ENCODE measurements at regions not wholly inside any gene's neighbourhood (a gene's known extent, or its start where the extent isn't known, plus 50 kb on each side); places are given as distances from the start of the nearest gene placed in this dataset.
A peak's percentile ranks its signal among the peaks of the same experiment; 100 is the strongest.

DNA sequence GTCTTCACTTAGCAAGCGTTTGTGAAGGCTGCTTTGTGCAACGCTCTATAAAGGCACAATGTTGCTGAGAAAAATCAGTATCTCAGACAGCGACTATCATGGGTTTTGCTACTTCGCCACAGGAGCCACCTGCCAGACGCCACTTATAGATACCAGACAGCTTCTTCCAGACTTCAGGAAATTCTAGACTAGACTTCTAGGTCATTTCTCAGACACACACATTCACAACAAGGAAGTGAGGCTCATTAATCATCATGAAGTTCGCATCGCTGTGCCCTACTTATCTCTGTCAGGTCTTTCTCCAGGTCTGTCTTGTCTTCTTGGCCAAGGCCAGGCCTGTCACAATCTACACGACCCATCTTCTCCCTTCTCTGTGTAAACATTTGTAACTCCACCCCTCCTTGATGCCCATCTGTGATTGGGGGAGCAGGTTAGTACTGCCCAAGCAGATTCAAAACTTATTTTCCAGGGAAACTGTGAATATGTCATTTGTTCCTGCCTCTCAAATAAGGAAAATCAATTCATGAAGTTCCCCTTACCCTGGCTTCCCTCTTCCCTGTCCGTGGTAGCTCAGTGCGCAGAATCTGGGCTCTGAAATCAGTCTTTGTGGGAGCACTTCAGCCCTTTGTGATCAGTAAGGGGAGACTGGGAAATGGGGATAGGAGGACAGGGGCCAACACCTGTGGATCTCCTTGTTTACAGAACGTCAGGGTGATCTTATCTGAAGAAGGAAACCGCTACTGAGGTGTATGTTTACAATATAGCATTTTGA lies 115.5 kb downstream of the TNFAIP3 start:
- no peaks in the 10 kb centered on the region for H3K36me3 Mint-ChIP-seq
- no peak for DNase-seq
- CTCF ChIA-PET, result interaction anchor here (1.2 kb wide), 1 partner anchor 276 kb away, joined by 3 read pairs; no protein-coding TSS in a partner anchor
- peaks cover 18% of the 10 kb centered on the region for H3K4me1 Mint-ChIP-seq (ENCODE audit: low read depth)
- H3K27ac Mint-ChIP-seq, result no peak overlapping the region
- no peaks in the 10 kb centered on the region for H3K27me3 Mint-ChIP-seq
- intact Hi-C loops (cut with micrococcal nuclease), result no loop called here
- peaks cover 2% of the 10 kb centered on the region for H3K9me3 Mint-ChIP-seq
- H3K4me3 Mint-ChIP-seq, result no peak overlapping the region
- POLR2A ChIA-PET, result no interaction called here

- H3K9me3 Mint-ChIP-seq, result peaks cover 2% of the 10 kb centered on the region
- H3K4me3 Mint-ChIP-seq, result no peak overlapping the region
- no peaks in the 10 kb centered on the region for H3K36me3 Mint-ChIP-seq
- CTCF ChIA-PET, result no interaction called here
- peaks cover 2% of the 10 kb centered on the region for H3K27me3 Mint-ChIP-seq
- H3K4me1 Mint-ChIP-seq (ENCODE audit: low read depth), result peaks cover 12% of the 10 kb centered on the region
- intact Hi-C loops (cut with micrococcal nuclease), result no loop called here
- no peak overlapping the region for H3K27ac Mint-ChIP-seq
- POLR2A ChIA-PET, result no interaction called here
- no peak for DNase-seq
Measured at GRCh38 chr6:137983269-137983668, 116.2 kb downstream of the TNFAIP3 start.

GRCh38 chr6:137989664-137990063 lies 117.6 kb downstream of the PERP start:
- no peak overlapping the region for H3K4me3 Mint-ChIP-seq
- no peak for DNase-seq
- H3K36me3 Mint-ChIP-seq, result no peaks in the 10 kb centered on the region
- CTCF ChIA-PET, result interaction anchor here (1.1 to 1.3 kb wide), 3 partner anchors 13 to 283 kb away, joined by 3 to 5 read pairs (median 4); no protein-coding TSS in a partner anchor
- no peak overlapping the region for H3K27ac Mint-ChIP-seq
- intact Hi-C loops (cut with micrococcal nuclease), result no loop called here
- H3K4me1 Mint-ChIP-seq (ENCODE audit: low read depth), result no peaks in the 10 kb centered on the region
- POLR2A ChIA-PET, result no interaction called here
- peaks cover 11% of the 10 kb centered on the region for H3K27me3 Mint-ChIP-seq
- H3K9me3 Mint-ChIP-seq, result peaks cover 2% of the 10 kb centered on the region

DNA sequence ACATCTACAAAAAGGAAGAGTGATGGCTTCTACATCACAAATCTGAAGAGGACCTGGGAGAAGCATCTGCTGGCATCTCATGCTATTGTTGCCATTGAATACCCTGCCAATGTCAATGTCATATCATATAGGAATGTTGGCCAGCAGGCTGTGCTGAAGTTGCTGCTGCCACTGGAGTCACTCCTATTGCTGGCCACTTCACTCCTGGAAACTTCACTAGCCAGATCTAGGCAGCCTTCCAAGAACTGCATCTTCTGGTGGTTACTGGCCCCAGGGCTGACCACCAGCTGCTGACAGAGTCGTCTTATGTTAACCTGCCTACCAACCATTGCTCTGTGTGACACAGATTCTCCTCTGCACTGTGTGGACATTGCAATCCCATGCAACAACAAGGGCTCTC lies 111.8 kb downstream of the PERP start:
- peaks cover 11% of the 10 kb centered on the region for H3K9me3 Mint-ChIP-seq
- no peak overlapping the region for H3K27ac Mint-ChIP-seq
- intact Hi-C loops (cut with micrococcal nuclease), result no loop called here
- H3K4me1 Mint-ChIP-seq (ENCODE audit: low read depth), result peaks cover 2% of the 10 kb centered on the region
- ChIA-PET CTCF (no interaction called here), POLR2A (no interaction called here)
- no peaks in the 10 kb centered on the region for H3K36me3 Mint-ChIP-seq
- no peak for DNase-seq
- peaks cover 6% of the 10 kb centered on the region for H3K27me3 Mint-ChIP-seq
- no peak overlapping the region for H3K4me3 Mint-ChIP-seq

GRCh38 chr6:137998461-137999019 lies 108.7 kb downstream of the PERP start:
- H3K27ac Mint-ChIP-seq, result no peak overlapping the region
- peaks cover 1% of the 10 kb centered on the region for H3K27me3 Mint-ChIP-seq
- no peak for DNase-seq
- CTCF ChIA-PET, result no interaction called here
- POLR2A ChIA-PET, result no interaction called here
- intact Hi-C loops (cut with micrococcal nuclease), result no loop called here
- no peaks in the 10 kb centered on the region for H3K36me3 Mint-ChIP-seq
- peaks cover 2% of the 10 kb centered on the region for H3K4me1 Mint-ChIP-seq (ENCODE audit: low read depth)
- peaks cover 11% of the 10 kb centered on the region for H3K9me3 Mint-ChIP-seq
- H3K4me3 Mint-ChIP-seq, result no peak overlapping the region

GRCh38 chr6:137999815-138000214 lies 107.4 kb downstream of the PERP start:
- ChIA-PET CTCF (interaction anchor here (1.3 to 9.0 kb wide), 6 partner anchors 20 to 127 kb away, joined by 3 to 89 read pairs (median 18); no protein-coding TSS in a partner anchor), POLR2A (no interaction called here)
- Mint-ChIP-seq H3K36me3 (no peaks in the 10 kb centered on the region), H3K27ac (no peak overlapping the region), H3K4me3 (no peak overlapping the region), H3K4me1 (ENCODE audit: low read depth) (peaks cover 4% of the 10 kb centered on the region), H3K9me3 (peaks cover 11% of the 10 kb centered on the region), H3K27me3 (peaks cover 3% of the 10 kb centered on the region)
- DNase-seq, result peak; percentile 31
- intact Hi-C loops (cut with micrococcal nuclease), result loop anchor here (5.0 to 10.0 kb wide), 3 partner anchors 405 to 725 kb away; partner anchors contain the start of gene HEBP2

- H3K4me1 Mint-ChIP-seq (ENCODE audit: low read depth), result peaks cover 11% of the 10 kb centered on the region
- POLR2A ChIA-PET, result no interaction called here
- H3K4me3 Mint-ChIP-seq, result no peak overlapping the region
- H3K27ac Mint-ChIP-seq, result no peak overlapping the region
- DNase-seq, result no peak
- CTCF ChIA-PET, result interaction anchor here (0.6 to 9.0 kb wide), 19 partner anchors 12 to 508 kb away, joined by 3 to 89 read pairs (median 5); no protein-coding TSS in a partner anchor
- intact Hi-C loops (cut with micrococcal nuclease), result loop anchor here (1.0 to 10.0 kb wide), 5 partner anchors 108 to 726 kb away; partner anchors contain the start of gene HEBP2
- peaks cover 11% of the 10 kb centered on the region for H3K9me3 Mint-ChIP-seq
- no peaks in the 10 kb centered on the region for H3K36me3 Mint-ChIP-seq
- H3K27me3 Mint-ChIP-seq, result peaks cover 3% of the 10 kb centered on the region
Measured at GRCh38 chr6:138000941-138001340, 106.3 kb downstream of the PERP start.

DNA sequence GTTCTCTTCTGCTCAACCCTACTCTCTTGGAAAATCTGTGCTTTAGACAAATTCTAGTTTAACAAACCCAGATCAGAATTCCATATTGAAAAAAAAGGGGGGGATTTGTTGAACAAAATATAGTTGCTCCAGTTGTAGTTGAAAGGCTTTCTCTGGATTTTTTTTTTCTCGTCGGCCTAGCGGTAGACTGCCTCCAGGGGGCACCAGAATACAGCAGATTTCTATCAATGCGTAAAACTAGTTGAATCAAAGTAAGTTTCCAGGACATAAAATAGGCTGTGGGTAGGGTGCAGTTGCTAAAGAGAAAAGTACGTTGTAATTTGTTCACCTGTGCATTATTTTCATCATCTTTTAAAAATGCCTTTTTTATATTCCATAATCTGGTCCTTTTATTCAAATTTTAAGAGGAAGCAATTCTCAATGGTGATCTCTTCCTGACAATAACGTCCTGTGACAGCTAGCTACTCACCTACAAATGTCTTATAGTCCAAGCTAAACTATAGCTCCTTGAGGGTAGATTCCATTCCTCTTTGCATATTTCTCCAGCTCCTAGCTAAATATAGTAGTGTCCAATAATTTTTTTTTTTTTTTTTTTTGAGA lies 105.4 kb downstream of the PERP start:
- DNase-seq, result peak; percentile 76
- peaks cover 14% of the 10 kb centered on the region for H3K4me1 Mint-ChIP-seq (ENCODE audit: low read depth)
- intact Hi-C loops (cut with micrococcal nuclease), result loop anchor here (1.0 to 10.0 kb wide), 5 partner anchors 107 to 727 kb away; partner anchors contain the start of gene HEBP2
- H3K36me3 Mint-ChIP-seq, result no peaks in the 10 kb centered on the region
- H3K27me3 Mint-ChIP-seq, result peaks cover 3% of the 10 kb centered on the region
- ChIA-PET CTCF (interaction anchor here (0.6 to 9.0 kb wide), 18 partner anchors 12 to 350 kb away, joined by 3 to 89 read pairs (median 4); no protein-coding TSS in a partner anchor), POLR2A (no interaction called here)
- H3K27ac Mint-ChIP-seq, result no peak overlapping the region
- no peak overlapping the region for H3K4me3 Mint-ChIP-seq
- peaks cover 8% of the 10 kb centered on the region for H3K9me3 Mint-ChIP-seq

GRCh38 chr6:138004430-138005287 lies 102.6 kb downstream of the PERP start:
- intact Hi-C loops (cut with micrococcal nuclease), result loop anchor here (5.0 to 10.0 kb wide), 3 partner anchors 400 to 730 kb away; partner anchors contain the start of gene HEBP2
- Mint-ChIP-seq H3K4me3 (no peak overlapping the region), H3K27ac (no peak overlapping the region), H3K4me1 (ENCODE audit: low read depth) (peaks cover 13% of the 10 kb centered on the region), H3K9me3 (no peaks in the 10 kb centered on the region), H3K27me3 (peaks cover 3% of the 10 kb centered on the region), H3K36me3 (no peaks in the 10 kb centered on the region)
- no peak for DNase-seq
- ChIA-PET POLR2A (interaction anchor here (1.3 to 1.4 kb wide), 2 partner anchors 102 to 125 kb away, joined by 3 to 4 read pairs; no protein-coding TSS in a partner anchor), CTCF (interaction anchor here (0.5 to 9.0 kb wide), 40 partner anchors 8 to 733 kb away, joined by 3 to 89 read pairs (median 5); partner anchors contain the start of gene TNFAIP3)

- CTCF ChIA-PET, result interaction anchor here (0.5 to 9.0 kb wide), 19 partner anchors 9 to 1183 kb away, joined by 3 to 89 read pairs (median 8); partner anchors contain the start of genes PERP, PEX7 and TNFAIP3
Measured at GRCh38 chr6:138005846-138006245, 101.4 kb downstream of the PERP start.

GRCh38 chr6:138007014-138007472 lies 100.2 kb downstream of the PERP start:
- intact Hi-C loops (cut with micrococcal nuclease), result loop anchor here (10.0 kb wide), 2 partner anchors 398 to 732 kb away; partner anchors contain the start of gene HEBP2
- H3K27ac Mint-ChIP-seq, result no peak overlapping the region
- peaks cover 3% of the 10 kb centered on the region for H3K27me3 Mint-ChIP-seq
- CTCF ChIA-PET, result interaction anchor here (0.7 to 9.0 kb wide), 32 partner anchors 10 to 1019 kb away, joined by 3 to 89 read pairs (median 4); partner anchors contain the start of genes PERP and TNFAIP3
- POLR2A ChIA-PET, result no interaction called here
- DNase-seq, result peak; percentile 46
- H3K36me3 Mint-ChIP-seq, result no peaks in the 10 kb centered on the region
- no peaks in the 10 kb centered on the region for H3K9me3 Mint-ChIP-seq
- no peak overlapping the region for H3K4me3 Mint-ChIP-seq
- peaks cover 11% of the 10 kb centered on the region for H3K4me1 Mint-ChIP-seq (ENCODE audit: low read depth)

More at GRCh38 chr6:138005846-138006245, 101.4 kb downstream of the PERP start:
- intact Hi-C loops (cut with micrococcal nuclease), result loop anchor here (1.0 to 10.0 kb wide), 3 partner anchors 301 to 731 kb away; partner anchors contain the start of gene HEBP2
- Mint-ChIP-seq H3K27me3 (peaks cover 3% of the 10 kb centered on the region), H3K9me3 (no peaks in the 10 kb centered on the region), H3K4me1 (ENCODE audit: low read depth) (peaks cover 11% of the 10 kb centered on the region), H3K27ac (peak overlapping the region; percentile 9), H3K4me3 (no peak overlapping the region), H3K36me3 (no peaks in the 10 kb centered on the region)
- POLR2A ChIA-PET, result interaction anchor here (1.4 kb wide), 1 partner anchor 101 kb away, joined by 4 read pairs; no protein-coding TSS in a partner anchor
- DNase-seq, result peak; percentile 31
